Retinal pigment epithelial cell (primary cell): ENCODE measurements at regions not wholly inside any gene's neighbourhood (a gene's known extent, or its start where the extent isn't known, plus 50 kb on each side); places are given as distances from the start of the nearest gene placed in this dataset.

Source experiments
- DNase-seq: peaks from one replicate; pipeline ENCODE4 v3.0.0-alpha.2; 2010; ENCODE audit warnings: low read depth
- H3K4me3 ChIP-seq: 2 replicates; pipeline ENCODE4 v1.5.1; 2011; ENCODE audit warnings: mild to moderate bottlenecking, low read length, control low read depth, moderate library complexity
- TF ChIP-seq, protein P1 (sequence below): conservative IDR thresholded peaks from 2 replicates; pipeline ENCODE4 v1.5.1; 2011; ENCODE audit warnings: low read depth, low read length, control low read depth, inconsistent platforms

GRCh38 chr5:3999929-4000328 is 404.3 kb downstream of the IRX1 start:
- TF ChIP-seq, protein P1, sequence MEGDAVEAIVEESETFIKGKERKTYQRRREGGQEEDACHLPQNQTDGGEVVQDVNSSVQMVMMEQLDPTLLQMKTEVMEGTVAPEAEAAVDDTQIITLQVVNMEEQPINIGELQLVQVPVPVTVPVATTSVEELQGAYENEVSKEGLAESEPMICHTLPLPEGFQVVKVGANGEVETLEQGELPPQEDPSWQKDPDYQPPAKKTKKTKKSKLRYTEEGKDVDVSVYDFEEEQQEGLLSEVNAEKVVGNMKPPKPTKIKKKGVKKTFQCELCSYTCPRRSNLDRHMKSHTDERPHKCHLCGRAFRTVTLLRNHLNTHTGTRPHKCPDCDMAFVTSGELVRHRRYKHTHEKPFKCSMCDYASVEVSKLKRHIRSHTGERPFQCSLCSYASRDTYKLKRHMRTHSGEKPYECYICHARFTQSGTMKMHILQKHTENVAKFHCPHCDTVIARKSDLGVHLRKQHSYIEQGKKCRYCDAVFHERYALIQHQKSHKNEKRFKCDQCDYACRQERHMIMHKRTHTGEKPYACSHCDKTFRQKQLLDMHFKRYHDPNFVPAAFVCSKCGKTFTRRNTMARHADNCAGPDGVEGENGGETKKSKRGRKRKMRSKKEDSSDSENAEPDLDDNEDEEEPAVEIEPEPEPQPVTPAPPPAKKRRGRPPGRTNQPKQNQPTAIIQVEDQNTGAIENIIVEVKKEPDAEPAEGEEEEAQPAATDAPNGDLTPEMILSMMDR: no peak
- no peak for DNase-seq
- no peak overlapping the region for H3K4me3 ChIP-seq

DNA sequence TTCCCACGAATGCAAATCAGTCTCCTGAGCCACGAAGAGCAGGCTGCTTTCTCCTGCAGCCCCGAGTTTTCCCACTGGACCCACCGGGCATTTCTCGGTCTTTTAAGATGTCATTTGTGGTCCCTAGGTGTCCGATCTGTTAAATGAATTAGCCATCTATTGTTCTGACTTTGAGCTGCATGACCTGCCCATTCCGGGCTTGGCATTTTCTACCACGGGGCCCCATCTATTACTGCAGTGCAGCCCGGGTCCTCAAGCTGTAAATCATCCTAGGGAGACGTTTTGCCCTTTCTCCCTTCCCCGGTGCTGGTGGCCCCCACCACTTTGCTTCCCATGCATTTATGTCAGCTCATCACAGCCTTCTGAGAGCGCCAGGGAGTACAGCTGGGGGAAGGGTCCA is 405.4 kb downstream of the IRX1 start:
- H3K4me3 ChIP-seq: no peak overlapping the region
- TF ChIP-seq, protein P1: no peak

DNA sequence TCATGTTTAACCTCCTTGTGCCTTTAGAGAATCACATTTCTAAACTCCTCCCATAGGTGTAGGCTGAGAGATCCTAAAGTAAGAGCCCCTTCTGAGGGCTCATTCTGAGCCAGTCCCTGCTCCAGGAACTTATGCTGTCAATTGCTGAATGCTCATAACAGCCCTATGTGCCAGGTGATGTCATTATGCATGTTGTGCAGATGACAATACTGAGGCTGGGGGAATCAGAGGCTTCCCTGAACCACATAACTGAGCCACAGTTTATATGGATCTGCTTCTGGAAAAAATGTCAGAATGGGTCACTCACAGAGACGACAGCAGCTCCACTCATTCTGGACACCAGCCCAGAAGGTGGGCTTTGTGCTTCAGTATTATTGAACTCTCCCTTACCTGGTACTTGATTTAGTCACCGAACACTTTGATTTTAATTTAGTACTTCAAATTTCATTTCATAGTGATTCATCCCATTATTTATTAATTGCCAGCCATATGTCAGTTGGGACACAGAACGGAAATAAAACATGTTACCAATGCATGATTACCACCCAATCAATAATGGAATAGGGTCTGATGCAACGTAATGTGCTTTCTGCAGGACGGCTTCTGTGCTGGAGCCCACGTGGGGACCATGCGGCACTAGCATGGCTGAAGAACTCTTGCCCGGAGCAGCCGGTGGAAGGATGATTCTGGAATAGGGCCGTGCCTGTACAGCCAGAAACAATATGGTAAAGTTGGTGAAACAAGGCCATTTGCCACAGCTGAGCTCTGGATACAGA is 406.3 kb downstream of the IRX1 start:
- DNase-seq: no peak
- no peak overlapping the region for H3K4me3 ChIP-seq
- TF ChIP-seq, protein P1: no peak

More for the DNA sequence above, 405.4 kb downstream of the IRX1 start:
- no peak for DNase-seq

DNA sequence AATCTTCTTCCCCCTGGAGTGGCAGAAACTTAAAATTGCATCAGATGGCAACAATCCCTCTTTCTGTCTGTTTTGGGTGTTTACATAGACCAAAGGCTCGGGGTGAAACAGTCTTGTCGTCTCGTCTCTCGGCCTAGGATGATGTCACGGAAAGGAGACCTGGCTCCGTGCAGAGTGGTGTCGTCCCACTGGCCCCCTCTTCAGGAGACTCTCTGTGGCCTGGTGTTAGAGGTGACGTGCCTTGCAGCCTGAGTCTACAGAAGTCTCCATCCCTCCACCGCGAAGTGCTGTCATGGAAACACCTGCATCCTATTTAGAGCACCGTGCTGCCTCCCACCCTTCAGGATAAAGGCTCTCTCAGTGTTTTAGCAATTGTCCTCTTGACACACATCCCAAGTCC is 409.7 kb downstream of the IRX1 start:
- no peak overlapping the region for H3K4me3 ChIP-seq
- no peak for DNase-seq
- TF ChIP-seq, protein P1: no peak

- DNase-seq: no peak
- H3K4me3 ChIP-seq: no peak overlapping the region
- TF ChIP-seq, protein P1: no peak
Measured at GRCh38 chr5:4007001-4007400, 411.4 kb downstream of the IRX1 start.

DNA sequence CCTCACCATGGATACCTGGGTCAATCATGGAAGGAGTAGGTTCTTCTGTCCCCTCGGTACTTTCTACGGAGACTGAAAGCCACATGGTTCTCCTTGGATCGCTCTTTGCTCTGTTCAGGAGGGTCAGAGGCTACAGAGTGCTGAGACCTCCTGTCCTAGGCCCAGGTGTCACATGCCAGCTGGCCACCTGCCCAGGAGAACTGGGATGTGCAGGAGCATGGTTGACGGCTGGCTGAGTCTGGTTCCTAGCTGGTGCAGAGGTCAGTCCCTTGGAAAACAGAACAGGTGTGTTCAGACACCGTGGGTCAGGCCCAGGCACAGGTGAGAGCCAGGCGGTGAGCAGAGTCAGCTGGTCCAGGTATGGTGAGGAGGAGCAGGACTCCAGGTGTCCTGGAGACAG is 416.3 kb downstream of the IRX1 start:
- no peak overlapping the region for H3K4me3 ChIP-seq
- TF ChIP-seq, protein P1: no peak
- DNase-seq: no peak
